A673 (cell line): ENCODE measurements at regions not wholly inside any gene's neighbourhood (a gene's known extent, or its start where the extent isn't known, plus 50 kb on each side); places are given as distances from the start of the nearest gene placed in this dataset.
"Not testable (repeated sequence)": the region's sequence is repeated elsewhere in the genome, so short reads cannot be mapped to it uniquely, and the experiment has no call there.

Experiments
- BruUV-seq: library from RNA; stranded (reverse); fragments of 400-500 nt; replicated peaks from 2 replicates; lab custom pipeline; 2021; lab: Mats Ljungman, UMichigan
- CTCF ChIA-PET: fragments of 300-600 bp; sonication (Branson Sonifier 250); formaldehyde crosslinking; loops from one replicate; lab custom pipeline; 2022; ENCODE audit warnings: antibody characterized with exemption; lab: Charles Lee
- POLR2A ChIA-PET: fragments of 300-600 bp; sonication (Branson Sonifier 250); formaldehyde crosslinking; loops from one replicate; lab custom pipeline; 2022; ENCODE audit warnings: antibody characterized with exemption; ENCODE audit not compliant: low non-redundant PET; lab: Charles Lee
- DNase-seq: peaks from one replicate; pipeline ENCODE4 v3.0.0-alpha.2; 2015; ENCODE audit warnings: low spot score
- H3K27ac ChIP-seq: fragments of 200-600 bp; sonication (generic); 2 replicates; pipeline ENCODE4 v1.5.1; 2016; ENCODE audit warnings: mixed run types, low read depth, mild to moderate bottlenecking, mixed read lengths, antibody characterized with exemption, low read length; ENCODE audit not compliant: poor library complexity, severe bottlenecking
- H3K27me3 ChIP-seq: fragments of 200-600 bp; sonication (generic); replicated peaks from 2 replicates; pipeline ENCODE4 v1.6.1; 2017; ENCODE audit warnings: mixed run types, low read depth, mild to moderate bottlenecking, mixed read lengths, antibody characterized with exemption, low read length; ENCODE audit not compliant: insufficient read depth, poor library complexity
- H3K36me3 ChIP-seq: fragments of 200-600 bp; sonication (generic); 2 replicates; pipeline ENCODE4 v1.6.1; 2016; ENCODE audit warnings: mixed run types, mild to moderate bottlenecking, mixed read lengths, antibody characterized with exemption, low read length; ENCODE audit not compliant: insufficient read depth, poor library complexity, severe bottlenecking
- H3K4me1 ChIP-seq: fragments of 200-600 bp; sonication (generic); 2 replicates; pipeline ENCODE4 v1.6.1; 2017; ENCODE audit warnings: mixed run types, mild to moderate bottlenecking, mixed read lengths, antibody characterized with exemption, low read length; ENCODE audit not compliant: insufficient read depth, poor library complexity, severe bottlenecking
- H3K4me3 ChIP-seq: fragments of 200-600 bp; sonication (generic); 2 replicates; pipeline ENCODE4 v1.5.1; 2016; ENCODE audit warnings: low read depth, mixed run types, mild to moderate bottlenecking, mixed read lengths, low read length; ENCODE audit not compliant: poor library complexity, severe bottlenecking
- H3K9me3 ChIP-seq: fragments of 200-600 bp; sonication (generic); 2 replicates; pipeline ENCODE4 v1.6.1; 2016; ENCODE audit warnings: mixed run types, low read depth, mild to moderate bottlenecking, mixed read lengths, antibody characterized with exemption, low read length; ENCODE audit not compliant: poor library complexity, severe bottlenecking
- CTCF ChIP-seq: fragments of 300-800, 200-600 bp; sonication (generic); conservative IDR thresholded peaks from 2 replicates; pipeline ENCODE4 v1.5.1; 2017; ENCODE audit warnings: low read depth, mild to moderate bottlenecking, antibody characterized with exemption, low read length, moderate library complexity, mixed read lengths
- EZH2 ChIP-seq: fragments of 200-600 bp; sonication (generic); IDR thresholded peaks from 2 replicates; pipeline ENCODE4 v1.6.1; 2017; ENCODE audit warnings: borderline replicate concordance, low read depth, mild to moderate bottlenecking, mixed read lengths, antibody characterized with exemption, low read length; ENCODE audit not compliant: poor library complexity, severe bottlenecking
- intact Hi-C: fragments of 100-400 bp; cut with micrococcal nuclease; formaldehyde crosslinking; loops from one replicate; pipeline ENCODE4 v1.10.0; 2022; ENCODE audit not compliant: unreplicated experiment

- intact Hi-C loops, result no loop called here
- TF ChIP-seq CTCF, result no peak
- no peaks in the 10 kb centered on the region for H3K27me3 ChIP-seq
- ChIA-PET POLR2A (no interaction called here), CTCF (no interaction called here)
- H3K9me3 ChIP-seq, result peaks cover 8% of the 10 kb centered on the region
- no peak overlapping the region for H3K27ac ChIP-seq
- no peaks in the 10 kb centered on the region for H3K4me1 ChIP-seq
- no TSS peak for BruUV-seq
- H3K4me3 ChIP-seq, result no peak overlapping the region
- no peaks in the 10 kb centered on the region for H3K36me3 ChIP-seq
- no peak for DNase-seq
Observed at GRCh38 chrX:552496-552895, 78.1 kb upstream of the SHOX start.

- BruUV-seq, result no TSS peak
- ChIA-PET POLR2A (no interaction called here), CTCF (no interaction called here)
- Histone ChIP-seq H3K27me3 (no peaks in the 10 kb centered on the region), H3K4me3 (no peak overlapping the region), H3K4me1 (no peaks in the 10 kb centered on the region), H3K36me3 (no peaks in the 10 kb centered on the region), H3K27ac (no peak overlapping the region), H3K9me3 (peaks cover 8% of the 10 kb centered on the region)
- DNase-seq, result no peak
- intact Hi-C loops, result no loop called here
- TF ChIP-seq CTCF (no peak), EZH2 (no peak)
Observed at GRCh38 chrX:554271-554670, 76.3 kb upstream of the SHOX start.

GRCh38 chrX:555725-556666, 74.6 kb upstream of the SHOX start:
- CTCF ChIA-PET, result no interaction called here
- H3K27ac ChIP-seq, result no peak overlapping the region

GRCh38 chrX:557601-558000, 73.0 kb upstream of the SHOX start:
- BruUV-seq, H3K4me1 ChIP-seq, DNase-seq, H3K27me3 ChIP-seq, intact Hi-C loops, H3K4me3 ChIP-seq, H3K36me3 ChIP-seq, POLR2A ChIA-PET, CTCF ChIA-PET, H3K9me3 ChIP-seq, H3K27ac ChIP-seq: not testable (repeated sequence)

More at GRCh38 chrX:555725-556666, 74.6 kb upstream of the SHOX start:
- POLR2A ChIA-PET, result no interaction called here
- Histone ChIP-seq H3K9me3 (peaks cover 8% of the 10 kb centered on the region), H3K4me3 (no peak overlapping the region), H3K27me3 (no peaks in the 10 kb centered on the region), H3K36me3 (no peaks in the 10 kb centered on the region), H3K4me1 (no peaks in the 10 kb centered on the region)
- intact Hi-C loops, result no loop called here
- no peak for TF ChIP-seq EZH2
- TF ChIP-seq CTCF, result no peak
- no TSS peak for BruUV-seq
- no peak for DNase-seq

- intact Hi-C loops, H3K36me3 ChIP-seq, H3K27ac ChIP-seq, BruUV-seq, DNase-seq, H3K9me3 ChIP-seq, H3K4me3 ChIP-seq, POLR2A ChIA-PET, H3K27me3 ChIP-seq, CTCF ChIA-PET, H3K4me1 ChIP-seq: not testable (repeated sequence)
Observed at GRCh38 chrX:559282-559681, 71.3 kb upstream of the SHOX start.
